ENCODE measurements at regions not wholly inside any gene's neighbourhood (a gene's known extent, or its start where the extent isn't known, plus 50 kb on each side); places are given as distances from the start of the nearest gene placed in this dataset.

GRCh38 chr3:68206524-68207117 is 552.2 kb upstream of the SUCLG2 start:
- no peak overlapping the region for H2BK5ac ChIP-seq (ENCODE audit: low read depth, low read length)
- H4K5ac ChIP-seq (ENCODE audit: insufficient read length, low read depth, low read length): no peak overlapping the region
- no peak overlapping the region for H4K91ac ChIP-seq (replicated peaks; ENCODE audit: insufficient read length, low read length)
- no peak overlapping the region for H2BK12ac ChIP-seq (ENCODE audit: low read depth, low read length)
- no peak overlapping the region for H3K56ac ChIP-seq (replicated peaks; ENCODE audit: insufficient read length, low read depth, low read length)
- no peak overlapping the region for H3K18ac ChIP-seq (ENCODE audit: extremely low read depth, low read length)
- H4K8ac ChIP-seq (ENCODE audit: extremely low read depth, insufficient read depth, low read length): no peak overlapping the region
- no peak overlapping the region for H2AK5ac ChIP-seq (ENCODE audit: low read depth, low read length)
- H3K79me1 ChIP-seq (ENCODE audit: low read depth, low read length): no peaks in the 10 kb centered on the region
- H2BK120ac ChIP-seq (replicated peaks; ENCODE audit: low read depth, low read length): no peak overlapping the region
- H3K23ac ChIP-seq (ENCODE audit: insufficient read length): no peak overlapping the region
- no peak for DNase-seq (ENCODE audit: low read depth in 1 of 2, low spot score in 2 of 2)
- H4K20me1 ChIP-seq (replicated peaks in 1 of 2; ENCODE audit: control insufficient read depth in 1 of 2, insufficient read depth in 2 of 2, low read length in 2 of 2): no peaks in the 10 kb centered on the region
- no peak overlapping the region for H2BK20ac ChIP-seq (ENCODE audit: low read length)
- no peaks in the 10 kb centered on the region for H3K79me2 ChIP-seq (ENCODE audit: control insufficient read depth in 1 of 2, insufficient read depth in 2 of 2, low read length in 2 of 2)
- H3K36me3 ChIP-seq (ENCODE audit: control insufficient read depth in 2 of 4, insufficient read depth in 4 of 4, low read length in 3 of 4): no peaks in the 10 kb centered on the region; a peak in 1 of 8 replicates
- no peak overlapping the region for H3K4me2 ChIP-seq (ENCODE audit: insufficient read depth in 1 of 2, low read depth in 2 of 2, low read length in 2 of 2)
- H3K4me1 ChIP-seq (replicated peaks in 1 of 4; ENCODE audit: control insufficient read depth in 3 of 4, insufficient read depth in 4 of 4, low read length in 3 of 4): no peaks in the 10 kb centered on the region
- H3K4me3 ChIP-seq (ENCODE audit: extremely low read depth in 1 of 4, insufficient read depth in 2 of 4, low read depth in 3 of 4, low read length in 4 of 4): no peak overlapping the region
- no peak overlapping the region for H3K27ac ChIP-seq (ENCODE audit: low read depth, low read length)
- WGBS, 2 experiments (ENCODE audit: extremely low coverage in 1 of 2, insufficient coverage in 1 of 2, insufficient read length in 1 of 2, insufficient replicate concordance in 2 of 2, low coverage in 1 of 2, low lambda C conversion rate in 2 of 2, missing lambda C conversion rate in 1 of 2): 87% methylated on average over 3 of the region's 3 CpGs; no CpG with 5 or more reads in 1 of the 2 experiments
- no peak overlapping the region for H3K14ac ChIP-seq (ENCODE audit: insufficient read length)
- CTCF ChIA-PET (ENCODE audit: partially characterized antibody): no interaction called here
- no peak overlapping the region for H3K4ac ChIP-seq (replicated peaks; ENCODE audit: insufficient read length, low read depth, low read length)
- POLR2A ChIA-PET (ENCODE audit: partially characterized antibody): no interaction called here
- H3K23me2 ChIP-seq (ENCODE audit: low read depth, low read length): no peaks in the 10 kb centered on the region
- H2BK15ac ChIP-seq (ENCODE audit: low read length): no peak overlapping the region
- H3K9ac ChIP-seq (replicated peaks in 1 of 4; ENCODE audit: extremely low read depth in 1 of 4, low read depth in 3 of 4, low read length in 3 of 4): no peak overlapping the region
- H3K27me3 ChIP-seq (replicated peaks in 1 of 4; ENCODE audit: control insufficient read depth in 3 of 4, extremely low read depth in 1 of 4, insufficient read depth in 3 of 4, low read length in 3 of 4): no peaks in the 10 kb centered on the region
- FAIRE-seq: peak; percentile 62
- TF ChIP-seq CTCF (IDR thresholded peaks at IDR 0.05; ENCODE audit: control extremely low read depth in 1 of 3, insufficient read depth in 1 of 3, low read depth in 1 of 3, low read length in 3 of 3) (peak in 1 of 3 experiments; percentile 14; a peak in 1 of 4 replicates), FOSL1 (IDR thresholded peaks at IDR 0.05; ENCODE audit: insufficient read depth, low read depth, low read length) (no peak), YY1 (IDR thresholded peaks at IDR 0.05; ENCODE audit: low read depth, low read length) (no peak), SIRT6 (IDR thresholded peaks at IDR 0.05; ENCODE audit: low read length) (no peak), RAD21 (IDR thresholded peaks at IDR 0.05 in 1 of 2, conservative IDR thresholded peaks at IDR 0.05 in 1 of 2; ENCODE audit: low read depth in 2 of 2, low read length in 2 of 2) (peak in 1 of 2 experiments; percentile 3; a peak in 1 of 4 replicates)
- H3K9me3 ChIP-seq (ENCODE audit: insufficient read depth in 2 of 2, low read depth in 1 of 2, low read length in 1 of 2): peaks cover 6 to 8% of the 10 kb centered on the region in 2 experiments; a peak in 2 of 4 replicates
- no peak overlapping the region for H2AFZ ChIP-seq (ENCODE audit: low read length)
